Fibroblast of skin of back (primary cell): ENCODE measurements at regions not wholly inside any gene's neighbourhood (a gene's known extent, or its start where the extent isn't known, plus 50 kb on each side); places are given as distances from the start of the nearest gene placed in this dataset.
"Not testable (repeated sequence)": the region's sequence is repeated elsewhere in the genome, so short reads cannot be mapped to it uniquely, and the experiment has no call there.

Source experiments
- DNase-seq: peaks from one replicate; pipeline ENCODE4 v3.0.0-alpha.2; 2013

DNA sequence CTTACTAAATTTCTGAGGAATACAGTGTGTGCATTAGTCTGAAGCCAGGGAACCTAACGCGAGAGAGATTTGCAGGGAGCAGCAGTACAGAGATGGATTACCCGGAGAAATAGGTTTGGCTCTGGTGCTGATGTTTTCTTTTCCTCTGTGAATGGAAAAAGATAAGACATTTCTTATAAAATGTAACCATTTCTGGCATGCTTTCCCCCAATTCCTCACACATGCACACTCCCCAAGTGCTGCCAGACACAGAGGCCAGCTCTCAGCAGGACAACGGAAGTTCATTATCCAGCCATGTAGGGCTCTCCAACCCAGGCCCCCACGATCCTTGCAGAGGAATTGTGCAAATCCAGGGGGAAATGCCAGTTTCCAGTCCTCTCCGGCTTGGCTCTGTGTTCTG lies 224.5 kb upstream of the MGAT5 start:
- no peak for DNase-seq

DNA sequence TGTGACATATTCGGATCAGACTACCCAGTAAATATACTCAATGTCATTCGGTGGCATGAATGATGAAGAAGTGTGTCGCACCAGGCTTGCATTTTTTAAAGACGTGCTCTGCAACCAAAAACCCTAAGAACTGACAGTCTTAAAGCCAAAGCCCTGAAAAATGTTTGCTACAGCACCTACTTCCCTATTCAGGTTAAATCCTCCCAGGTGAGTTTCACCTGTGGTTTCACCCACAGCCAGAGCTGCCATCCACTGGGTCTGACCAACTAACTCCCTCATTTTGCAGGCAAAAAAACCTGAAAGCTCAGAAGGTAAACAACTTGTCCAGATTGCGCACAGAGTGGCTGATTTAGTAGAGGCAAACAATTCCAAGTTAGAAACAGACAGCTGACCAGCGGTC lies 222.3 kb upstream of the MGAT5 start:
- DNase-seq: no peak

DNA sequence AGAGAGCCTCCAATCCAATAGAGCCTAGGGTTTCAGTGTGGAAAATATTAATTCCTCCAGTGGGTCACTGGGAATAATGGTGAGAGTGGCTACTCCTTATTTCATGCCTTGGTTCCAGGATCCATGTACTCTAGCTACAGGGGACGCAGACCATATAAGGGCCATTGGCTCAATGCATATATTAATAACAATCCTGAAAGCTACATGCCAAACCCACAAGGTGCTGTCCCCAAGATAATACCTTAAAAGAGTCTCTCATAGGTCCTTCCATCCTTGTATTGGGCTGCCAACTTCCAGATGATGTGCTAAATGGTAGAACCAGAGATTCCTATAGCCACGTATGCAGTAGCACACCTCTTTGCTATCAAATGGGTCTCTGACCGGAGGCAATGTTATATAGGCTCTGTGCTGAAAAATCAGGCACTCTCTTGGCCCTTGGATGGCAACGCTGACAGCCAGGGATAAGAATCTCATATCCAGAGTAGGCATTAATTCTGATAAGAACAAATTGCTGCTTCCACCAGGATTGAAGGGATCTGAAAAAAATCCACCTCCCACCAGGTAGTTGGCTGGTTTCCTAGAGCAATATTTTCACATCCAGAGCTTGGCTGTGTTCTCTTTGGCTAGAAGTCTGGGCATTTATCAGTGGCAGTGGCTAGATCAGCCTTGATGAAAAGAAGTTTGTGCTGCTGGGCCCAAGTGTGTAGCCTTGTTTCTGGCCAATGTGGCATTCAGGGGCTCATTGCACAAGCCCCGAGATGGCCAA lies 218.1 kb upstream of the MGAT5 start:
- DNase-seq: no peak

DNA sequence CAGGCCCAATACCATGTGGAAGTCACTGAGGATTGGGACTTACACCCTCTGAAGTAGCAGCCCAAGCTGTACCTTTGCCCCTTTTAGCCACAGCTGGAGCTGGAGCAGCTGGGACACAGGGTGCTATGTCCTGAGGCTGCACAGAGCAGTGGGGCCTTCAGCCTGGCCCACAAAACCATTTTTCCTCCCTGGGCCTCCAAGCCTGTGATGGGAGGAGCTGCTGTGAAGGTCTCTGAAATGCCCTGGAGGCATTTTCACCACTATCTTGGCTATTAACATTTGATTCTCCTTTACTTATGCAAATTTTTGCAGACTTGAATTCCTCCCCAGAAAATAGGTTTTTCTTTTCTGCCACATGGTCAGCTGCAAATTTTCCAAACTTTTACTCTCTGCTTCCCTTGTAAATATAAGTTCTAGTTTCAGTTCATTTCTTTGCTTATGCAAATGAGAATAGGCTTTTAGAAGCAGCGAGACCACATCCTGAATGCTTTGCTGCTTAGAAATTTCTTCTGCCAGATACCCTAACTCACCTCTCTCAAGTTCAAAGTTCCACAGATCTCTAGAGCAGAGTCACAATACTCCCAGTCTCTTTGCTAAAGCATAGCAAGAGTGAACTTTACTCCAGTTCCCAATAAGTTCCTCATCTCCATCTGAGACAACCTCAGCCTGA lies 213.8 kb upstream of the MGAT5 start:
- DNase-seq: no peak

DNA sequence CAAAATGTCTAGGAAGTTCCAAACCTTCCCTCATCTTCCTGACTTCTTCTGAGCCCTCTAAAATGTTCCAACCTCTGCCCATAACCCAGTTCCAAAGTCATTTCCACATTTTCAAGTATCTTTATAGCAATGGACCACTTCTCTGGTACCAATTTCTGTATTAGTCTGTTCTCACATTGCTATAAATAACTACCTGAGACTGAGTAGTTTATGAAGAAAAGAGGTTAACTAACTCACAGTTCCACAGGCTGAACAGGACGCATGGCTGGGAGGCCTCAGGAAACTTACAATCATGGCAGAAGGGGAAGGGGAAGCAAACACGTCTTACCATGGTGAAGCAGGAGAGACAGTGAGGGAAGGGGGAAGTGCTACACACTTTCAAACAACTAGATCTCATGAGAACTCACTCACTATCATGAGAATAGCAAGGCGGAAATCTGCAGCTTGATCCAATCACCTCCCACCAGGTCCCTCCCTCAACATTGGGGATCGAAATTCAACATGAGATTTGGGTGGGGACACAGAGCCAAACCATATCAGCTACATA lies 213.2 kb upstream of the MGAT5 start:
- not testable (repeated sequence) for DNase-seq

DNA sequence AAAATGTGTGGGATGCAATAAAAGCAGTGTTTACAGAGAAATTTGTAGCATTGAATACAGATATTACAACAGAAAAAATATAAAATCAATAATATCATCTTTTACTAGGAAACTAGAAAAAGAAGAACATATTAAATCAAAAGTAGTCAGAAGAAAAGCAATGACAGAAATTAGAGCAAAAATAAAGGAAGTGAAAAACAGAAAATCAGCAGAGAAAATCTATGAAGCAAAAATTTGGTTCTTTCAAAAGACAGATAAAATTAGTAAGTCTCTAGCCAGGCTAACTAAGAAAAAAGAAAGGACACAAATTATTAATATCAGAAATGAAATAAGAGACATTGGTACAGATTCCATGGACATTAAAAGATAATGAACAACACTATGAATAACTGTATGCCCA lies 212.0 kb upstream of the MGAT5 start:
- DNase-seq: no peak

DNA sequence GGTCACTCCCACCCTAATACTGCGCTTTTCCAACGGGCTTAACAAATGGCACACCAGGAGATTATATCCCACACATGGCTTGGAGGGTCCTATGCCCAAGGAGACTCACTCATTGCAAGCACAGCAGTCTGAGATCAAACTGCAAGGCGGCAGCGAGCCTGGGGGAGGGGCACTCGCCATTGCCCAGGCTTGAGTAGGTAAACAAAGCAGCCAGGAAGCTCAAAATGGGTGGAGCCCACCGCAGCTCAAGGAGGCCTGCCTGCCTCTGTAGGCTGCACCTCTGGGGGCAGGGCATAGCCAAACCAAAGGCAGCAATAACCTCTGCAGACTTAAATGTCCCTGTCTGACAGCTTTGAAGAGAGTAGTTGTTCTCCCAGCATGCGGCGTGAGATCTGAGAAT lies 210.8 kb upstream of the MGAT5 start:
- DNase-seq: not testable (repeated sequence)

DNA sequence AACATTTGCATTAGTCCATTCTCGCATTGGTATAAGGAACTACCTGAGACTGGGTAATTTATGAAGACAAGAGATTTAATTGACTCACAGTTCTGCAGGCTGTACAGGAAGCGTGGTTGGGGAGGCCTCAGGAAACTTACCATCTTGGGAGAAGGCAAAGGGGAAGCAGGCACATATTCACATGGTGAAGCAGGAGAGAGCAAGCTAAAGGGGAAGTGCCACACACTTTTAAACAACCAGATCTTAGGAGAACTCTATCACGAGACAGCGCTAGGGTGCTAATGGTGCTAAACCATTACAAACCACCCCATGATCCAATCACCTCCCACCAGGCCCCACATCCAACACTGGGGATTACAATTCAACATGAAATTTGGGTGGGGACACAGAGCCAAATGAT lies 201.7 kb upstream of the MGAT5 start:
- no peak for DNase-seq

DNA sequence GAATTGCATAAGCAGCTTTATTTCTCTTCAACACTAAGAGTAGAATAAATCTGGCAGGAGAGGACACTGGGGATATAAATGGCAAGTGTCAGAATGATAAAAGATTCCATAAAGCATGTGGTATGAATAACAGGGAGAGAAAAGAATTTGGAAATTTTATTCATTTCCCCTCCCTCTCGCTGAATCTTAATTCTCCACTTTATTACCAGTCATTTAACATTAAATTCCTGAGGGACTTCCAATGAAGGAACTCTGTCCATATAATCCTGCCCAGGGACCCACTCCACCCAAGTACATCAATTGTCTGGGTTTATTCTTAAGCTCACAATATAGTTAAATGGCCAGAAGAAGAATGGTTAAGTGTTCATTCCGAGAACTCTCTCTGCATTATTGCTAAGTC lies 197.7 kb upstream of the MGAT5 start:
- DNase-seq: no peak

DNA sequence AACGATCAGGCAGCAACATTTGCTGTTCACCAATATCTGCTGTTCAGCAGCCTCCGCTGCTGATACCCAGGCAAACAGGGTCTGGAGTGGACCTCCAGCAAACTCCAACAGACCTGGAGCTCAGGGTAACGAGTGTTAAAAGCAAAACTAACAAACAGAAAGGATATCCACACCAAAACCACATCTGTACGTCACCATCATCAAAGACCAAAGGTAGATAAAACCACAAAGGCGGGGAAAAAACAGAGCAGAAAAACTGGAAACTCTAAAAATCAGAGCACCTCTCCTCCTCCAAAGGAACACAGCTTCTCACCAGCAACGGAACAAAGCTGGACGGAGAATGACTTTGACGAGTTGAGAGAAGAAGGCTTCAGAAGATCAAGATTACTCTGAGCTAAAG lies 192.8 kb upstream of the MGAT5 start:
- not testable (repeated sequence) for DNase-seq

DNA sequence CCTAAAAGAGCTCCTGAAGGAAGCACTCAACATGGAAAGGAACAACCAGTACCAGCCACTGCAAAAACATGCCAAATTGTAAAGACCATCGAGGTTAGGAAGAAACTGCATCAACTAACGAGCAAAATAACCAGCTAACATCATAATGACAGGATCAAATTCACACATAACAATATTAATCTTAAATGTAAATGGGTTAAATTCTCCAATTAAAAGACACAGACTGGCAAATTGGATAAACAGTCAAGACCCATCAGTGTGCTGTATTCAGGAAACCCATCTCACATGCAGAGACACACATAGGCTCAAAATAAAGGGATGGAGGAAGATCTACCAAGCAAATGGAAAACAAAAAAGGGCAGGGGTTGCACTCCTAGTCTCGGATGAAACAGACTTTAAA lies 191.6 kb upstream of the MGAT5 start:
- not testable (repeated sequence) for DNase-seq

DNA sequence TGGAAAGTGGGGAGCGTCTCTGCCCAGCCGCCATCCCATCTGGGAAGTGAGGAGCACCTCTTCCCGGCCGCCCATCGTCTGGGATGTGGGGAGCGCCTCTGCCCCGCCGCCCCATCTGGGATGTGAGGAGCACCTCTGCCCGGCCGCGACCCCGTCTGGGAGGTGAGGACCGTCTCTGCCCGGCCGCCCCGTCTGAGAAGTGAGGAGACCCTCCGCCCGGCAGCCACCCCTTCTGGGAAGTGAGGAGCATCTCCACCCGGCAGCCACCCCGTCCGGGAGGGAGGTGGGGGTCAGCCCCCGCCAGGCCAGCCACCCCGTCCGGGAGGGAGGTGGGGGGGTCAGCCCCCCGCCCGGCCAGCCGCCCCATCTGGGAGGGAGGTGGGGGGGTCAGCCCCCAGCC lies 190.0 kb upstream of the MGAT5 start:
- not testable (repeated sequence) for DNase-seq

DNA sequence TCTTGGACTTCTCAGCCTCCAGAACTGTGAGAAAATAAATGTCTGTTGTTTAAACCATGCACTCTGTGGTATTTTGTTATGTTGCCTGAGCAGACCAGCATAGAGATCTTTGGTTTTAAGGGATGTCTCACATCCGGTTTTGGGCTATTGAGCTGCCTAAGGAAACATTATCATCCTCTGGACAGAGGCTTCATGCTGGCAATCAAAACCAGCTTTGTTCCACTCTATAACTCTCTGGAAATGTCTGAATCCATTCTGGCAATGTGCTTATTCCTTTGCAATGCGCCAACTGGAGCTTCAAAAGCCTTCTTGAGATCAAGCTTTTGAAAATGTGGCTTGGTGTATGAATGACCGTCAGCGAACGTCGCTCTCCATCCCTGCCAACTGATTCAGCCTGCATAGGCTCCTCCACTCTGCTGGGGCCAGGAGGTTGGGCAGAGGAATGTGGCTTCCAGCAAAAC lies 183.6 kb upstream of the MGAT5 start:
- DNase-seq: peak; percentile 76

DNA sequence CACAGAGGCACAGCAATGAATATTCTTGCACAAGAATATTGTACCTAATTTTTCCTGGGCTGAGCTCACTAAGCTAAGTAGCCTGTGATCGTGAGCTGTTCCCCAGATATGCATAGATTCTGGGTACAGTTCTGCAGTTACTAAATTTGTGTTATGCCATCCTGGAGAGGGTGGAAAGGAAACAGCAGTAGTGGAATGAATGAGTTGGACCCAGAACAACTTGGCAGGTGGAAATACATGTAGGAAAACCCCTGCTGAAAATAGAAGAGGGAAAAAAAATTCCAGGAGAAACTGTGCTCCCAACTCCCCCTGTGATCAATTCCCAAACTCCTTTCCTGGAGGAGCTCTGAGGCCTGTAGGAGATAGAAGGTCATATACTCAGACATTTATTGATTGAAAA lies 181.5 kb upstream of the MGAT5 start:
- no peak for DNase-seq

DNA sequence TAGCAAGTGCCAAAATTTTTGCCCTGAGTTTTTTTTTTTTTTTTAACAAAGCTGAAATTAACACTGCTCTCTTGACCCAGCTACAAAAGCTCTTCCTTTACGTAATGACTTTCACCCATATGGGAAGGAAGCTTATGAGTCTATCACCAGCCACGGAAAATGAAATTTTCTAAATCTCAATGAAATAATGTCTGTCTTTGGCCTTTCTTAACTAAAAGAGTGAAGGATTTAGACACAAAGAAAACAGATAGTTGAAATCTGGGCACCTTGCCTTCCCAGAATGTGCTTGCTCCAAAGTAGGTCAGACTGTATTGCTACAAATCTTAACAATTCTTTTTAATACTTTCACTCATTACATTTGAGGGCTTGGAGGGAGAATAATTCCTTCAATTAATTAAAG lies 180.8 kb upstream of the MGAT5 start:
- DNase-seq: no peak

DNA sequence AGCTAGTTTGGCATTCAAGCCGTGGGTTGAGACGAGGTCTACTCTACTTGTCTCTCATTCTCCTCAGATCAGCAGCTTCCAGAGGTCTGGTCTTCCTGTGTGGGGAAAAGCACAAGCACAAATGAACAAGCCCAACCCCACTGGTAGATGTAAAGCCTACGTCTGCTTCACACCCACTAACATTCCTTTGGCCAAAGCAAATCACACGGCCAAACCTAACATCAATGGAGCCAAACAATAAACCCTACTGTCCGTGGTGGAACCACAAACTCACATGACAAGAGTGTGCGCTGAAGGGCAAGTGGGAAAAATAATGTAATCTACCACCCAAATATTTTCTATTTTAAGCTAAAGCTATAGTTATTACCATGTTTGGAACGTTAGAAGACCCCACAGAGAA lies 179.3 kb upstream of the MGAT5 start:
- no peak for DNase-seq

DNA sequence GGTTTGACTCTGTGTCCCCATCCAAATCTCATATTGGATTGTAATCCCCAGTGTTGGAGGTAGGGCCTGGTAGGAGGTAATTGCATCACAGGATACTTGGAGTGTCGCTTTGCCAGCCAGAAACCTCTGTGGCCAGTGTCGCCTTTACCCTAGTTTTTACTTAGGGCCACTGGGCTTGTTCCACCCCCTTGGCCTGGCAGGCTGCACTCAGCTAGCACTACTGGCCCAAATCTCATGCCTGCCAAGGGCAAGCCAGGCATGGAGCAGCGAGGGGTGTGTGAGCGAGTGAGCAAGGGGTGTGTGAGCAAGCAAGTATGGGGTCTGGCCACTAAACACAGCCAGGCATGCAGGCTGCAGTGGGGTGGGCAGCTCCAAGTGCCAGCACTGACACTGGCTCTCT lies 178.7 kb upstream of the MGAT5 start:
- DNase-seq: no peak

DNA sequence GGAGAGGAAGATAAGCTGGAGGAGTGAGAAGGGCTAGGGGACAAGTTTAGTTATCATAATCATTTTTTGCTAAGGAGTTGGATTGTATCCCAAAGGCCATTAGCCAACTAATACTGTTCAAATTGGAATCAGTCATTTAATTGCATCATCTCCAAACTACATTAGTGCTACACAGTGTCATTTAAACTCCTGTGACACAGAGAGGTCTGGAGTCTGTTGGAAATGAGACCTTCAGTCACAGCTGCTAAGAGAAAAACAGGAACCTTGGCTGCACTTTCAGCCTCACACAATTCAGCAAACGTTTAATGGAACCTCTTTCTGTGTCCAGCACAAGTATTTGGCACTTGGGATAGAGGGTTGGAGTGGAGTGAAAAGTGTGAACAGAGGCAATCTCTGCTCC lies 175.5 kb upstream of the MGAT5 start:
- no peak for DNase-seq

DNA sequence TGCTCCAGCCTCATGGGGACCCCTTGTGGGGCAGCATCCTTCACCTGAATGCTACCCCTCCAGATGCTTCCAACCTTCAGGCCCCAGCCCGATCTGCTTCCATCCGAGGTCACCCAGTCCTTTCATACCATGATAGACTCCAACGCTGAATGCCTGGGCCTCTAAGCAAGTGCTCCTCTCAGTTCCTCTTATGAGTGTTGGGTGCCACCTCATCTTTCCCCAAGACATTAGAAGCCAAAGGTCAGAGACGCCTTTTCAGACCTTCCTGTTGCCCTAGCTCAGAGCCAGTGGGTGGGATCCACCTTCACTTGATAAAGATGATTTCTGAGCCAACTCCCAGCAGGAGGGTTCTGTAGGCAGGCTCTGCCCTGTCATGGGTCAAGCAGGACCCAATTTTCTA lies 174.5 kb upstream of the MGAT5 start:
- DNase-seq: no peak

DNA sequence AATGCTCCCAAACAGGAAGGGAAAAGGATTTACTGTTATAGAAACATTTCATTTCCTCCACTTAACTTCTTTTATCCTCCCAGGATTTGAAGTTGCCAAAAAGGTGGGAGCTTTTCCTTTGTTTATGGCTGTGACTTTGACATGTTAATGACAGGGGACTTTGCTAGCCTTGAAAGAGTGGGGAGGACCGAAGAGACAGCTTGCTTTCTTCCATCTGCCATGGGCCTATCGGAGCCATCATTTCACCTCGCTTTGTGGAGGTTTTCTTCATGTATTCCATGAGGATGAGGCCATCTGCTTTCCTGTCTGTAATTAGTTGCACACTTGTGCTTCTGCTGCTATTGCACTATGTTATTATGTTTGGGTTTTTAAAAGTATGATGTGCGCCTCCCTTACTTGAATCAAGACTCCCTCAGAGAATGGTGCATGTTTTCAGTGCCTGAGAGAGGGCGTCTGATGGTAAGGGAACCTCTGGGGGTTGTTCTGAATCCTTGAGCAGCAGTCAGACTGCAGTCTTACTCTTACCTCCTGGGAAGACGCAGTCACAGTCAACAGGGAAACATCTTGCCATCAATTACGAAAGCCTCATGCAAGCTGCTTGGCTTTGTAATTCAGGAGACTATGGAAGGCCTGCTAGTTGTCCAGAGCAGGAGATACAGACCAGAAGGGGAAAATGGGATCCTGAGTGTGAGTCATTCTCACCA lies 173.3 kb upstream of the MGAT5 start:
- DNase-seq: no peak

DNA sequence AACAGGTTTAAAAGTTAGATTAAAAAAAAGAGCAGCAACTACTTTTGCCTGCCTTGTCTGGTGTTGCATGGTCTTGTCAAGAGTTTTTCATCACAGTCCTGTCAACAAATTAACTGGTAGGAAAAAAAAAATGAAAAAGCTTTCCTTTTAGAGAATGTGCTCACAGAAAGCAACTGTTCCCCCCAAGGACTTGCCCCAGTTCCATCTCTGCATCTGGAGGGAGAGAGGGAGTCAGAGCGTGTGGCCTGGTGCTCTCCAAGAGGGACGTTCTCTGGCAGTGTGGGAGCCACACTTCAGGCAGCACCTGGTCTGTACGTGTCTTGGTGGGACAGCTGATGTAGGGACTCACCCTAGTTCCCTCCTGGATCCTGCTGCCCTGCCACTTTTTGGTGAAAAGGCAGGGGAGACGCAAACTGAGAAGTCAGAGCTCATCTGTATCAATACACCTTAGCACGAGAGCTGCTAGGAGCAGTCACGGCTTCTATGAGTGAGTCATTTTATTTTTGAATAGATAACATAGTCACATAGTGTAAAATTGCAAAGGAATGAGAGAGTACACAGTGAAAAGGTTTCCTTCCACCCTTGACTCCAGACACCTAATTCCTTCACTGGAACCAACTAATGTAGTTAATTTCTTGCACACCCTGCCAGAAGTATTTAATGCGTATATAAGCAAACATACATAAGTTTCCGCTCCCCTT lies 172.5 kb upstream of the MGAT5 start:
- DNase-seq: no peak

DNA sequence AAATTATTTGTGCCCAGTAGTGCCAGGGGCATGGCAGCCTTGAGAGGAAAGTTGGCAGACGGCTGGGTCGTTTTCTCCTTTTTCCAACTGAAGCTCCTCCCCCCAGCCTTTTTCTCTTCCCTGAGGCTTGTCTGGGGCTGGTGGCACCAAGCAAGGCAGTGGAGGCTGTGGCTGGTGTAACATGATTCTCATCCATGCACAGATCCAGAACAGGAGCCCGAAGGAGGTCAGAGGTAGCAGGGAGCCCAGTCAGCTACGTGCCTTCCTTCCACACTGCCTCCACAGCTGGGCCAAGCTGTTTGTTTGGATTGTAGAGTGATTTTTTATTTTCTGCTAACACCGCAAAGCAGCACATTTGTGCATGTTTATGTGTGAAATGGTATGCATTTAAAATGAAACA lies 170.3 kb upstream of the MGAT5 start:
- DNase-seq: no peak
